Stimulated activated CD8-positive, alpha-beta memory T cell treated with anti-CD3 and anti-CD28 coated beads, Interleukin-4, amount 100 ng/mL, for 24 hours (primary cell): ENCODE measurements at regions not wholly inside any gene's neighbourhood (a gene's known extent, or its start where the extent isn't known, plus 50 kb on each side); places are given as distances from the start of the nearest gene placed in this dataset.

ENCODE experiments used
- DNase-seq: peaks from one replicate; pipeline ENCODE4 v3.0.0-alpha.2; 2020; ENCODE audit warnings: low read depth

GRCh38 chr10:129078346-129078745, 388.7 kb upstream of the MGMT start:
- no peak for DNase-seq

- DNase-seq: no peak
Measured at GRCh38 chr10:129078746-129079145, 388.3 kb upstream of the MGMT start.

- DNase-seq: no peak
Measured at GRCh38 chr10:129079705-129080104, 387.3 kb upstream of the MGMT start.

GRCh38 chr10:129085811-129086210, 381.2 kb upstream of the MGMT start:
- no peak for DNase-seq

- no peak for DNase-seq
Measured at GRCh38 chr10:129089341-129089740, 377.7 kb upstream of the MGMT start.

- no peak for DNase-seq
Measured at GRCh38 chr10:129090165-129090564, 376.9 kb upstream of the MGMT start.

- no peak for DNase-seq
Measured at GRCh38 chr10:129090618-129091366, 376.2 kb upstream of the MGMT start.

- DNase-seq: no peak
Measured at GRCh38 chr10:129093641-129094040, 373.4 kb upstream of the MGMT start.

GRCh38 chr10:129094233-129094632, 372.8 kb upstream of the MGMT start:
- no peak for DNase-seq

- DNase-seq: no peak
Measured at GRCh38 chr10:129094861-129095260, 372.2 kb upstream of the MGMT start.

- no peak for DNase-seq
Measured at GRCh38 chr10:129095680-129096064, 371.4 kb upstream of the MGMT start.

- DNase-seq: no peak
Measured at GRCh38 chr10:129096065-129096984, 370.7 kb upstream of the MGMT start.

- no peak for DNase-seq
Measured at GRCh38 chr10:129097776-129098330, 369.2 kb upstream of the MGMT start.

- no peak for DNase-seq
Measured at GRCh38 chr10:129098517-129098916, 368.5 kb upstream of the MGMT start.

- DNase-seq: no peak
Measured at GRCh38 chr10:129099486-129099885, 367.6 kb upstream of the MGMT start.

- DNase-seq: no peak
Measured at GRCh38 chr10:129099992-129100391, 367.0 kb upstream of the MGMT start.

- DNase-seq: no peak
Measured at GRCh38 chr10:129101232-129101980, 365.6 kb upstream of the MGMT start.

- no peak for DNase-seq
Measured at GRCh38 chr10:129102906-129103693, 363.9 kb upstream of the MGMT start.

GRCh38 chr10:129104266-129105045, 362.6 kb upstream of the MGMT start:
- no peak for DNase-seq

GRCh38 chr10:129105266-129105665, 361.8 kb upstream of the MGMT start:
- no peak for DNase-seq

- no peak for DNase-seq
Measured at GRCh38 chr10:129106314-129106713, 360.7 kb upstream of the MGMT start.
